ENCODE measurements at regions not wholly inside any gene's neighbourhood (a gene's known extent, or its start where the extent isn't known, plus 50 kb on each side); places are given as distances from the start of the nearest gene placed in this dataset.

GRCh38 chr6:22072949-22073348, 223.9 kb downstream of the PRL start:
- TF ChIP-seq POLR2AphosphoS5 (IDR thresholded peaks at IDR 0.05; ENCODE audit: insufficient read depth, low read depth, low read length), result no peak
- no peak for TF ChIP-seq FOS (IDR thresholded peaks at IDR 0.05; ENCODE audit: borderline replicate concordance, insufficient read depth, low read length)
- no peak for TF ChIP-seq GATA2 (IDR thresholded peaks at IDR 0.05; ENCODE audit: insufficient read depth, insufficient read length, low read depth, low read length)
- TF ChIP-seq MYC (IDR thresholded peaks at IDR 0.05; ENCODE audit: low read depth, low read length), result no peak
- Histone ChIP-seq H4K20me1 (replicated peaks; ENCODE audit: control insufficient read depth, extremely low read depth, insufficient read depth, low read length) (no peaks in the 10 kb centered on the region), H3K4me1 (ENCODE audit: control insufficient read depth, extremely low read depth, insufficient read depth, low read length) (peaks cover 10% of the 10 kb centered on the region), H3K9ac (replicated peaks; ENCODE audit: extremely low read depth, insufficient read depth, low read length) (no peak overlapping the region), H3K4me3 (replicated peaks in 1 of 3; ENCODE audit: insufficient read depth in 1 of 3, low read depth in 1 of 3, low read length in 3 of 3) (no peak overlapping the region), H2AFZ (ENCODE audit: low read depth, low read length) (no peak overlapping the region), H3K27ac (ENCODE audit: insufficient read depth, low read depth, low read length) (no peak overlapping the region), H3K27me3 (ENCODE audit: control insufficient read depth in 2 of 2, insufficient read depth in 2 of 2, low read length in 2 of 2) (no peaks in the 10 kb centered on the region), H3K4me2 (ENCODE audit: insufficient read depth, low read length) (no peak overlapping the region), H3K79me2 (ENCODE audit: control insufficient read depth, insufficient read depth, low read length) (no peaks in the 10 kb centered on the region), H3K36me3 (ENCODE audit: control insufficient read depth in 2 of 2, extremely low read depth in 1 of 2, insufficient read depth in 2 of 2, low read length in 2 of 2) (no peaks in the 10 kb centered on the region), H3K9me3 (replicated peaks; ENCODE audit: control insufficient read depth, insufficient read depth, low read length) (no peaks in the 10 kb centered on the region), H3K9me1 (replicated peaks; ENCODE audit: control insufficient read depth, extremely low read depth, insufficient read depth, low read length) (no peaks in the 10 kb centered on the region)
- intact Hi-C loops (cut with micrococcal nuclease) (no loop called here), dilution Hi-C loops (cut with MboI; ENCODE audit: extremely low pct_ligation_motif_present, low sequenced_read_pairs) (no loop called here)
- DNase-seq (ENCODE audit: low read depth, low spot score) (no peak), FAIRE-seq (no peak)
- ChIA-PET CTCF (no interaction called here), POLR2A (interaction anchor here (0.8 kb wide), 1 partner anchor 479 kb away, joined by 3 read pairs; no protein-coding TSS in a partner anchor)
- BruUV-seq (replicated peaks), result no TSS peak

DNA sequence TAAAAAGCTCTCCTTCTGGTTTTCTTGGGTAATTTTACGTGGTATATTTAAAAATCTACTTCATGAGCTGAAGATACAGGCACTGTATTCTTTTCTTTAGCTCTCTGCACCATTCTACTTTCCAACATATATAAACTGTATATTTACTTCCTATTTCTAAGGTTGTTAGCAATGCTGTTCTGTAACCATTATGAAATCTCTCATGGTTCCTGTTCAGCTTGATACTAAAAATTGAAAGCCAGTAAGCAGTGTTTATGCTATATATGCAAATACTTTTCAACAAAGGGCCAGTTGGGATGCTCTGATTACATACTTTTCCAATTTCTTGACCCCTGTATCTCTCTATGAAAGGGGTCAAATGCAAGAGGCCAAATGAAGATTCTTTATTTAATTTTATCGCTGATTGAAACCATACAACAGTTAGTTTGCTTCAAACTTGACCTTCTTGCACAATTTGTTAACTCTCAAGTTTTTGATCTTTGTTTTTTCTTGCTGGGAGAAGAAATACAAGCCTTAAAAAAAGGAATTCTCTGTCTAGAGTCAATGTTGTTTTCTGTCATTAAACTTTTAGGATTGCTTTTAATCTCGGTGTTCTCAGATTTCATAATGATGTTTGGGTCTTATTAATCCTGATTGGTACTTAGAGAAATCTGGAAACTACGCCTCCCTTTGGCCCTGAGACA, 223.2 kb downstream of the PRL start:
- Histone ChIP-seq H3K4me2 (ENCODE audit: insufficient read depth, low read length) (no peak overlapping the region), H3K4me1 (ENCODE audit: control insufficient read depth, extremely low read depth, insufficient read depth, low read length) (peaks cover 10% of the 10 kb centered on the region), H3K4me3 (replicated peaks in 1 of 3; ENCODE audit: insufficient read depth in 1 of 3, low read depth in 1 of 3, low read length in 3 of 3) (no peak overlapping the region), H3K36me3 (ENCODE audit: control insufficient read depth in 2 of 2, extremely low read depth in 1 of 2, insufficient read depth in 2 of 2, low read length in 2 of 2) (no peaks in the 10 kb centered on the region), H3K9me3 (replicated peaks; ENCODE audit: control insufficient read depth, insufficient read depth, low read length) (no peaks in the 10 kb centered on the region), H3K27ac (ENCODE audit: insufficient read depth, low read depth, low read length) (no peak overlapping the region), H3K9me1 (replicated peaks; ENCODE audit: control insufficient read depth, extremely low read depth, insufficient read depth, low read length) (no peaks in the 10 kb centered on the region), H3K27me3 (ENCODE audit: control insufficient read depth in 2 of 2, insufficient read depth in 2 of 2, low read length in 2 of 2) (no peaks in the 10 kb centered on the region), H3K9ac (replicated peaks; ENCODE audit: extremely low read depth, insufficient read depth, low read length) (no peak overlapping the region), H2AFZ (ENCODE audit: low read depth, low read length) (no peak overlapping the region), H4K20me1 (replicated peaks; ENCODE audit: control insufficient read depth, extremely low read depth, insufficient read depth, low read length) (no peaks in the 10 kb centered on the region), H3K79me2 (ENCODE audit: control insufficient read depth, insufficient read depth, low read length) (no peaks in the 10 kb centered on the region)
- FAIRE-seq (no peak), DNase-seq (ENCODE audit: low read depth, low spot score) (no peak)
- BruUV-seq (replicated peaks), result no TSS peak
- intact Hi-C loops (cut with micrococcal nuclease), result no loop called here
- CTCF ChIA-PET, result no interaction called here
- POLR2A ChIA-PET, result no interaction called here
- dilution Hi-C loops (cut with MboI; ENCODE audit: extremely low pct_ligation_motif_present, low sequenced_read_pairs), result no loop called here
- no peak for TF ChIP-seq MYC (IDR thresholded peaks at IDR 0.05; ENCODE audit: low read depth, low read length)
- TF ChIP-seq JUN (IDR thresholded peaks at IDR 0.05; ENCODE audit: borderline replicate concordance, insufficient read depth, insufficient read length, low read depth), result no peak
- TF ChIP-seq POLR2A (IDR thresholded peaks at IDR 0.05; ENCODE audit: low read depth, low read length), result no peak
- no peak for TF ChIP-seq MAX (IDR thresholded peaks at IDR 0.05; ENCODE audit: insufficient read depth, insufficient read length)
- TF ChIP-seq CTCF (IDR thresholded peaks at IDR 0.05; ENCODE audit: extremely low read depth in 1 of 2, insufficient read depth in 1 of 2, low read depth in 1 of 2, low read length in 2 of 2), result no peak
- TF ChIP-seq POLR2AphosphoS5 (IDR thresholded peaks at IDR 0.05; ENCODE audit: insufficient read depth, low read depth, low read length), result no peak

All from endothelial cell of umbilical vein (primary cell).